HUES48 (cell line): ENCODE measurements at regions not wholly inside any gene's neighbourhood (a gene's known extent, or its start where the extent isn't known, plus 50 kb on each side); places are given as distances from the start of the nearest gene placed in this dataset.

Experiments
- H3K27ac ChIP-seq: one replicate; pipeline ENCODE4 v1.7.0; 2013; ENCODE audit warnings: low read depth, low read length, inconsistent platforms
- H3K27me3 ChIP-seq: 2 replicates; pipeline ENCODE4 v1.6.1; 2013; ENCODE audit warnings: mild to moderate bottlenecking, low read length; ENCODE audit not compliant: control insufficient read depth, insufficient read depth
- H3K36me3 ChIP-seq: 2 replicates; pipeline ENCODE4 v1.6.1; 2013; ENCODE audit warnings: low read length; ENCODE audit not compliant: control insufficient read depth, insufficient read depth
- H3K4me1 ChIP-seq: 2 replicates; pipeline ENCODE4 v1.6.1; 2013; ENCODE audit warnings: mild to moderate bottlenecking, low read length; ENCODE audit not compliant: control insufficient read depth, insufficient read depth
- H3K4me3 ChIP-seq: 2 replicates; pipeline ENCODE4 v1.5.1; 2013; ENCODE audit warnings: mild to moderate bottlenecking, low read depth, low read length
- H3K9ac ChIP-seq: 2 replicates; pipeline ENCODE4 v1.6.1; 2013; ENCODE audit warnings: mild to moderate bottlenecking, low read depth, low read length, moderate library complexity
- H3K9me3 ChIP-seq: 2 replicates; pipeline ENCODE4 v1.6.1; 2013; ENCODE audit warnings: low read length; ENCODE audit not compliant: control insufficient read depth, insufficient read depth

DNA sequence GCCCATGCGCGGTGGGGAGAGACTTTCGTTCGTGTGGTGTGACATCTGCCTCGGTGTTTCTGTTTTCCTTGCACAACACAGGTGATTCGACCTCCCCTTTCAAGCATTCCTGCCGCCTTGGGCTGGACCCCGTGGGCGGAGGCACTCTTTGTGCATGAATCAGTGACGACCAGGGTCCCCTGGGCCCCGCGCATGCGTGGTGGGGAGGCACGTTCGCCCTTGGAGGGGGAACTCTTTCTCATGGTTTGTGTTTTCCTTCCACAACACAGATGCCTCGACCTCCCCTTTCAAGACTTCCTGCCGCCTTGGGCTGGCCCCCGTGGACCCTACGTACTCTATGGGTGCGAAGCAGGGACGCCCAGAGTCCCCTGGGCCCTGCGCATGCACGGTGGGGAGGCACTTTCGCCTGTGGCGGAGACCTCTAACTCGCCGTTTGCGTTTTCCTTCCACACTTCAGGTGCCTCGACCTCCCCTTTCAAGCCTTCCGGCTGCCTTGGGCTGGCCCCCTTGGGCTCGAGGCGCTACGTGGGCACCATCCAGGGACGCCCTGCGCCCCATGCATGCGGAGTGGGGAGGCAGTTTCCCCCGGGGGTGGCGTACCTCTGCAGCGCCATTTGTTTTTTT lies 340.9 kb downstream of the ALG10 start:
- no peaks in the 10 kb centered on the region for H3K27me3 ChIP-seq
- H3K4me3 ChIP-seq, result no peak overlapping the region
- no peak overlapping the region for H3K9ac ChIP-seq
- no peaks in the 10 kb centered on the region for H3K36me3 ChIP-seq
- no peak overlapping the region for H3K27ac ChIP-seq
- no peaks in the 10 kb centered on the region for H3K4me1 ChIP-seq
- peaks cover 98% of the 10 kb centered on the region for H3K9me3 ChIP-seq

DNA sequence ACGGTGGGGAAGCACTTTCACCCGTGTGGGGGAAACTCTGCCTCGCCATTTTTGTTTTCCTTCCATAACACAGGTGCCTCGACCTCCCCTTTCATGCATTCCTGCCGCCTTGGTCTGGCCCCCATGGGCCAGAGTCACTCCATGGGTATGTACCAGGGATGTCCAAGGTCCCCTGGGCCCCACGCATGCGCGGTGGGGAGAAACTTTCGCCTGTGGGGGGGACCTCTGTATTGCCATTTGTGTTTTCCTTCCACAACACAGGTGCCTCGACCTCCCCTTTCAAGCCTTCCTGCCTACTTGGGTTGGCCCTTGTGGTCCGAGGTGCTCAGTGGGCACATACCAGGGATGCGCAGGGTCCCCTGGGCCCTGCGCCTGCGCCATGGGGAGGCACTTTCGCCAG lies 345.8 kb downstream of the ALG10 start:
- no peaks in the 10 kb centered on the region for H3K36me3 ChIP-seq
- H3K9ac ChIP-seq, result no peak overlapping the region
- H3K27me3 ChIP-seq, result no peaks in the 10 kb centered on the region
- peaks cover 98% of the 10 kb centered on the region for H3K9me3 ChIP-seq
- no peak overlapping the region for H3K27ac ChIP-seq
- no peak overlapping the region for H3K4me3 ChIP-seq
- no peaks in the 10 kb centered on the region for H3K4me1 ChIP-seq

DNA sequence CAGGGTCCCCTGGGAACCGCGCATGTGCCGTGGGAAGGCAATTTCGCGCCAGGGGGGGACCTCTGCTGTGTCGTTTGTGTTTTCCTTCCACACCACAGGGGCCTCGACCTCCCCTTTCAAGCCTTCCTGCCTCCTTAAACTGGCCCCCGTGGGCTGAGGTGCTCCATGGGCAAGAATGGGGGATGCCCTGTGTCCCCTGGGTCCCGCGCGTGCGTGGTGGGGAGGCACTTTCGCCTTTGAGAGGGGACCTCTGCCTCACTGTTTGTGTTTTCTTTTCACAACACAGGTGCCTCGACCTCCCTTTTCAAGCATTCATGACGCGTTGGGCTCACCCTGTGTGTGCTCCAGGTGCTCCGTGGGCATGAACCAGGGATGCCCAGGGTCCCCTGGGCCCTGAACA lies 348.8 kb downstream of the ALG10 start:
- Histone ChIP-seq H3K9me3 (peaks cover 90% of the 10 kb centered on the region), H3K9ac (no peak overlapping the region), H3K4me3 (no peak overlapping the region), H3K27ac (no peak overlapping the region), H3K36me3 (no peaks in the 10 kb centered on the region), H3K4me1 (no peaks in the 10 kb centered on the region), H3K27me3 (no peaks in the 10 kb centered on the region)

DNA sequence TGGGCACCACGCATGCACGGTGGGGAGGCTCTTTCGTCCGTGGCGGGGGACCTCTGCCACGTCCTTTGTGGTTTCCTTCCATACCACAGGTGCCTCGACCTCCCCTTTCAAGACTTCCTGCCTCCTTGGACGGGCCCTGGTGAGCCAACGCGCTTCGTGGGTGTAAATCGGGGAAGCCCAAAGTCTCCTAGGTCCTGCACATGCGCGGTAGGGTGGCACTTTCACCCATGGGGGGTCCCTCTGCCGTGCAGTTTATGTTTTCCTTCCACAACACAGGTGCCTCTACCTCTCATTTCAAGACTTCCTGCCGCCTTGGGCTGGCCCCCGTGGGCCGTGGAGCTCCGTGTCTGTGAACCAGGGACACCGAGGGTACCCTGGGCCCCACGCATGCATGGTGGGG lies 349.7 kb downstream of the ALG10 start:
- Histone ChIP-seq H3K27me3 (no peaks in the 10 kb centered on the region), H3K36me3 (no peaks in the 10 kb centered on the region), H3K4me3 (no peak overlapping the region), H3K9ac (no peak overlapping the region), H3K9me3 (peaks cover 89% of the 10 kb centered on the region), H3K27ac (no peak overlapping the region), H3K4me1 (no peaks in the 10 kb centered on the region)

DNA sequence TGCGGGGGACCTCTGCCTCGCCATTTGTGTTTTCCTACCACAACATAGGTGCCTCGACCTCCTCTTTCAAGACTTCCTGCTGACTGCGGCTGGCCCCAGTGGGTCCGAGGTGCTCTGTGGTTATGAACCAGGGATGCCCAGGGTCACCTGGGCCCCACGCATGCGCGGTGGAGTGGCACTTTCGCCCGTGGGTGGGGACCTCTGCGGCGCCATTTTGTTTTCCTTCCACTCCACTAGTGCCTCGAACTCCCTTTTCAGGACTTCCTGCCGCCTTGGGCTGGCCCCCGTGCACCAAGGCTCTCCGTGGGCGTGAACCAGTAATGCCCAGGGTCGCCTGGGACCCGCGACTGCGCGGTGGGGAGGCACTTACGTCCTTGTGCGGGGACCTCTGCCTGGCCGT lies 351.6 kb downstream of the ALG10 start:
- Histone ChIP-seq H3K9ac (no peak overlapping the region), H3K36me3 (no peaks in the 10 kb centered on the region), H3K27me3 (no peaks in the 10 kb centered on the region), H3K27ac (no peak overlapping the region), H3K4me1 (no peaks in the 10 kb centered on the region), H3K4me3 (no peak overlapping the region), H3K9me3 (peaks cover 87% of the 10 kb centered on the region)

DNA sequence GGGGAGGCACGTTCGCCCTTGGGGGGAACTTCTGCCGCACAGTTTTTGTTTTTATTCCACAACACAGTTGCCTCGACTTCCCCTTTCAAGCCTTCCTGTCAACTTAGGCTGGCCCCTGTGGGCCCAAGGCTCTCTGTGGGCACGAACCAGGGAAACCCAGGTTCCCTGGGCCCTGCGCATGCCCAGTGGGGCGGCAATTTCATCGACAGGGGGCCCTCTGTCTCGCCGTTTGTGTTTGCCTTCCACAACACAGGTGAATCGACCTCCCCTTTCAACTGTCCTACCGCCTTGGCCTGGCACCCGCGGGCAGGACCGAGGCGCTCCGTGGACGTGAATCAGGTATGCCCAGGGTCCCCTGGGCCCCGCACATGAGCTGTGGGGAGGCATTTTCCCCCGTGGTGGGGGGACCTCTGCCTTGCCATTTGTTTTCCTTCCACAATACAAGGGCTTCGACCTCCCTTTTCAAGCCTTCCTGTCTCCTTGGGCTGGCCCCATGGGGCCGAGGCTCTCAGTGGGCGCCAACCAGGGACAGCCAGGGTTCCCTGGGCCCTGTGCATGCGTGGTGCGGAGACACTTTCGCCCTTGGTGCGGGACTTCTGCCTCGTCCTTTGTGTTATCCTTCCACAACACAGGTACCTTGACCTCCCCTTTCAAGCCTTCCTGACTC lies 354.0 kb downstream of the ALG10 start:
- H3K27me3 ChIP-seq, result no peaks in the 10 kb centered on the region
- H3K36me3 ChIP-seq, result no peaks in the 10 kb centered on the region
- no peak overlapping the region for H3K4me3 ChIP-seq
- H3K4me1 ChIP-seq, result no peaks in the 10 kb centered on the region
- no peak overlapping the region for H3K27ac ChIP-seq
- peaks cover 87% of the 10 kb centered on the region for H3K9me3 ChIP-seq
- no peak overlapping the region for H3K9ac ChIP-seq

DNA sequence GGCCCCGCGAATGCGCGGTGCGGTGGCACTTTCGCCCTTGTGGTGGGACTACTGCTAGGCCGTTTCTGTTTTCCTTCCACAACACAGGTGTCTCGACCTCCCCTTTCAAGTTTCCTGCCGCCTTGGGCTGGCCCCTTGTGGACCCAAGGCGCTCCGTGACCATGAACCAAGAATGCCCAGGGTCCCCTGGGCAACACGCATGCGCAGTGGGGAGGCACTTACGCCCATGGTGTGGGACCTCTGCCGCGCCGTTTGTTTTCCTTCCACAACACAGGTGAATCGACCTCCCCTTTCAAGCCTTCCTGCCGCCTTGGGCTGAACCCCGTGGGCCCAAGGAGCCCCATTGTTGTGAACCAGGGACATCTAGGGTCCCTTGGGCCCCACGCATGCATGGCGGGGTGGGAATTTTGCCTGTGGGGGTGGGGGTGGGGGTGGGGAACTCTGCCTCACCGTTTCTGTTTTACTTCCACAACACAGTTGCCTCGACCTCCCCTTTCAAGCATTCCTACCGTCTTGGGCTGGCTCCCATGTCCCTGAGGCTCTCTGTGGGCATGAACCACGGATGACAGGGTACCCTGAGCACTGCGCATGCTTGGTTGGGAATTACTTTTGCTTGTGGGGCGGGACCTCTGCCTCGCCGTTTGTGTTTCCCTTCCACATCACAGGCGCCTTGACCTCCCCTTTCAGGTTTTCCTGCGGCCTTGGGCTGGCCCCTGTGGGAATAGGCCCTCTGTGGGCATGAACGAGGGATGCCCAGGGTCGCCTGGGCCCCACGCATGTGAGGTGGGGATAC lies 355.1 kb downstream of the ALG10 start:
- Histone ChIP-seq H3K27me3 (no peaks in the 10 kb centered on the region), H3K9me3 (peaks cover 87% of the 10 kb centered on the region), H3K27ac (no peak overlapping the region), H3K4me1 (no peaks in the 10 kb centered on the region), H3K36me3 (no peaks in the 10 kb centered on the region), H3K9ac (no peak overlapping the region), H3K4me3 (no peak overlapping the region)

DNA sequence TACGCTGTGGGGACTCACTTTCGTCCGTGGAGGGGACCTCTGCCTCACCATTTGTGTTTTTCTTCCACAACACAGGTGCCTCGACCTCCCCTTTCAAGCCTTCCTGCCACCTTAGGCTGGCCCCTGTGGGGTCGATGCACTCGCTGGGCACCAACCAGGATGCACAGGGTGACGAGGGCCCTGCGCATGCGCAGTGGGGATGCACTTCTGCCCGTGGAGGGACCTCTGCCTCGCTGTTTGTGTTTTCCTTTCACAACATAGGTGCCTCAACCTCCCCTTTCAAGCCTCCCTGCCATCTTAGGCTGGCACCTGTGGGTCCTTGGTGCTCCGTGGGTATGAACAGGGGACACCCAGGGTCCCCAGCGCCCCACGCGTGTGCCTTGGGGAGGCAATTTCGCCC lies 356.8 kb downstream of the ALG10 start:
- Histone ChIP-seq H3K9ac (no peak overlapping the region), H3K27me3 (no peaks in the 10 kb centered on the region)

DNA sequence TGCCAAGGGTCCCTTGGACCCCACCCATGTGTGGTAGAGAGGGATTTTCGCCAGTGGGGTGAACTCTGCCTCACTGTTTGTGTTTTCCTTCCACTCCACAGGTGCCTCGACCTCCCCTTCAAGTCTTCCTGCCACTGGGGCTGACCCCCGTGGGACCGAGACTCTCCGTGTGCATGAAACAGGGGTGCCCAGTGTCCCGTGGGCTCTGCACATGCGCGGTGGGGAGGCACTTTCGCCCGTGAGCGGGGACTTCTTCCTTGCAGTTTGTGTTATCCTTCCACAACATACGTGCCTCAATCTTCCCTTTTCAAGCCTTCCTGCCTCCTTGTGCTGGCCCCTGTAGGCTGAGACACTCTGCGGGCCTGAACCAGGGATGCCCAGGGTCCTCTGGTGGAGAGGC lies 362.4 kb downstream of the ALG10 start:
- Histone ChIP-seq H3K9me3 (peaks cover 99% of the 10 kb centered on the region), H3K27me3 (no peaks in the 10 kb centered on the region), H3K4me3 (no peak overlapping the region), H3K9ac (no peak overlapping the region), H3K4me1 (no peaks in the 10 kb centered on the region), H3K27ac (no peak overlapping the region), H3K36me3 (no peaks in the 10 kb centered on the region)

More for the DNA sequence above, 356.8 kb downstream of the ALG10 start:
- Histone ChIP-seq H3K27ac (no peak overlapping the region), H3K9me3 (peaks cover 97% of the 10 kb centered on the region), H3K36me3 (no peaks in the 10 kb centered on the region), H3K4me1 (no peaks in the 10 kb centered on the region), H3K4me3 (no peak overlapping the region)

DNA sequence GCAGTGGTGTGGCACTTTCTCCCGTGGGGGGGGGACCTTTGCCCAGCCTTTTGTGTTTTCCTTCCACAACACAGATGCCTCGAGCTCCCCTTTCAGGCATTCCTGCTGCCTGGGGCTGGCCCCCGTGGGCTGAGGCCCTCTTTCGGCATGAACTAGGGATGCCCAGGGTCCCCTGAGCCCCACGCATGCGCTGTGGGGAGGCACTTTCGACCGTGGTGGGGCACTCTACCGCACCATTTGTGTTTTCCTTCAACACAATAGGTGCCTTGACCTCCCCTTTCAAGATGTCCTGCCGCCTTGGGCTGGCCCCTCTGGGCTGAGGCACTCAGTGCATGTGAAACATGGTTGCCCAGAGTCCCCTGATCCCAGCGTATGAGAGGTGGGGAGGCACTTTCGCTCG lies 363.7 kb downstream of the ALG10 start:
- H3K4me1 ChIP-seq, result no peaks in the 10 kb centered on the region
- H3K27ac ChIP-seq, result no peak overlapping the region
- no peaks in the 10 kb centered on the region for H3K27me3 ChIP-seq
- peaks cover 99% of the 10 kb centered on the region for H3K9me3 ChIP-seq
- H3K36me3 ChIP-seq, result no peaks in the 10 kb centered on the region
- no peak overlapping the region for H3K4me3 ChIP-seq
- H3K9ac ChIP-seq, result no peak overlapping the region

DNA sequence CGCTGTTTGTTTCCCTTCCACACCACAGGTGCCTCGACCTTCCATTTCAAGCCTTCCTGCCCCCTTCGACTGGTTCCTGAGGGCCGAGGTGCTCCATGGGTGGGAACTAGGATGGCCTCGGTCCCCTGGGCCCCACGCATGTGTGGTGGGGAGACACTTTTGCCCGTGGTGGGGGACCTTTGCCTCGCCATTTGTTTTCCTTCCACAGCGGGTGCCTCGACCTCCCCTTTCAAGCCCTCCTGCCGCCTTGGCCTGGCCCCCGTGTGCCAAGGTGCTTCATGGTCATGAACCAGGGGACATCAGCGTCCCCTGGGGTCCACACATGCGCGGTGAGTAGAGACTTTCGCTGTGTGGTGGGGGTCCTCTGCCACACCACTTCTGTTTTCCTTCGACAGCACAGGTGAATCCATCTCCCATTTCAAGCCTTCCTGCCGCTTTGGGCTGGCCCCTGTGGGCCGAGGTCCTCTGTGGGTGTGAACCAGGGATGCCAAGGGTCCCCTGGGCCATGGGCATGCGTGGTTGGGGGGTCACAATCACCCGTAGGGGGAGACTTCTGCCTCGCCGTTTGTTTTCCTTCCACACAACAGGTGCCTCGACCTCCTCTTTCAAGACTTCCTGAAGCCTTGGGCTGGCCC lies 364.4 kb downstream of the ALG10 start:
- H3K4me3 ChIP-seq, result no peak overlapping the region
- H3K36me3 ChIP-seq, result no peaks in the 10 kb centered on the region
- H3K4me1 ChIP-seq, result no peaks in the 10 kb centered on the region
- H3K27me3 ChIP-seq, result no peaks in the 10 kb centered on the region
- peaks cover 99% of the 10 kb centered on the region for H3K9me3 ChIP-seq
- H3K27ac ChIP-seq, result no peak overlapping the region
- H3K9ac ChIP-seq, result no peak overlapping the region
